GM12878 (cell line): ENCODE measurements at regions not wholly inside any gene's neighbourhood (a gene's known extent, or its start where the extent isn't known, plus 50 kb on each side); places are given as distances from the start of the nearest gene placed in this dataset.
A peak's percentile ranks its signal among the peaks of the same experiment; 100 is the strongest.

Experiments used
- ATAC-seq: fragments of 200-7000 bp; cut with Tn5 transposase; 3 replicates; pipeline ENCODE4 v1.9.1; 2020; ENCODE audit warnings: mild to moderate bottlenecking, moderate library complexity
- BruUV-seq: library from RNA; stranded (reverse); fragments of 400-500 nt; replicated peaks from 2 replicates; lab custom pipeline; 2021; lab: Mats Ljungman, UMichigan
- CTCF ChIA-PET: fragments of 300-600 bp; sonication (Branson Sonifier 250); formaldehyde crosslinking; extraction: SDS; loops from one replicate; lab custom pipeline; 2021; ENCODE audit warnings: inconsistent platforms; lab: Yijun Ruan, JAX
- POLR2A ChIA-PET: fragments of 350-600 bp; formaldehyde crosslinking; extraction: SDS; loops from one replicate; lab custom pipeline; 2021; ENCODE audit warnings: inconsistent platforms; lab: Charles Lee
- RAD21 ChIA-PET: fragments of 300-600 bp; sonication (Branson Sonifier 250); formaldehyde crosslinking; loops from one replicate; lab custom pipeline; 2023; ENCODE audit warnings: antibody characterized with exemption; ENCODE audit not compliant: unreplicated experiment; lab: Charles Lee
- SMC1A ChIA-PET: fragments of 300-600 bp; sonication (Branson Sonifier 250); formaldehyde crosslinking; loops from one replicate; lab custom pipeline; 2023; ENCODE audit not compliant: unreplicated experiment, uncharacterized antibody; lab: Charles Lee
- DNase-seq: peaks from one replicate; pipeline ENCODE4 v3.0.0-alpha.2; 2011; ENCODE audit warnings: low read depth, low spot score
- FAIRE-seq: peaks from 3 replicates; lab custom pipeline; 2011; peaks lifted over from hg19 to GRCh38; lab: Jason Lieb, UNC
- H2AFZ ChIP-seq: 2 replicates; pipeline ENCODE4 v1.6.0; 2011; ENCODE audit warnings: low read depth, low read length, control low read depth; ENCODE audit not compliant: control insufficient read depth
- H3K27ac ChIP-seq: 2 replicates; pipeline ENCODE4 v1.5.1; 2011; ENCODE audit warnings: control low read depth; ENCODE audit not compliant: control insufficient read depth, insufficient read depth
- H3K27me3 ChIP-seq, 2 experiments: replicated peaks in 1 of 2; 2 replicates each; pipeline versions ENCODE4 v1.6.0 to v1.6.1; 2011; ENCODE audit warnings: low read length in 1 of 2; ENCODE audit not compliant: control insufficient read depth in 2 of 2, insufficient read depth in 2 of 2
- H3K36me3 ChIP-seq, 2 experiments: 2 replicates each; pipeline ENCODE4 v1.5.1; 2011; ENCODE audit warnings: low read length in 1 of 2; ENCODE audit not compliant: control insufficient read depth in 2 of 2, insufficient read depth in 2 of 2
- H3K4me1 ChIP-seq: 2 replicates; pipeline ENCODE4 v1.6.1; 2011; ENCODE audit warnings: mild to moderate bottlenecking, low read length, moderate library complexity, mixed read lengths; ENCODE audit not compliant: control insufficient read depth, insufficient read depth
- H3K4me2 ChIP-seq: 2 replicates; pipeline ENCODE4 v1.6.0; 2011; ENCODE audit warnings: control low read depth; ENCODE audit not compliant: control insufficient read depth, insufficient read depth
- H3K4me3 ChIP-seq: fragments of 200-600 bp; sonication (generic); 2 replicates; pipeline ENCODE4 v1.5.1; 2016
- H3K79me2 ChIP-seq: 2 replicates; pipeline ENCODE4 v1.6.0; 2011; ENCODE audit warnings: low read length; ENCODE audit not compliant: control insufficient read depth, insufficient read depth
- H3K9ac ChIP-seq: 2 replicates; pipeline ENCODE4 v1.8.0; 2011; ENCODE audit warnings: low read length, control low read depth, mixed read lengths; ENCODE audit not compliant: control insufficient read depth, insufficient read depth
- H3K9me3 ChIP-seq: replicated peaks from 3 replicates; pipeline ENCODE4 v1.5.1; 2011; ENCODE audit warnings: mild to moderate bottlenecking, low read length; ENCODE audit not compliant: control insufficient read depth, insufficient read depth
- H4K20me1 ChIP-seq: 2 replicates; pipeline ENCODE4 v1.6.0; 2011; ENCODE audit not compliant: control insufficient read depth, insufficient read depth
- SPI1 ChIP-seq: IDR thresholded peaks from 2 replicates; pipeline ENCODE4 v1.6.1; 2011; ENCODE audit warnings: low read depth, mild to moderate bottlenecking, low read length, moderate library complexity, borderline replicate concordance; ENCODE audit not compliant: insufficient read depth
- SREBF2 ChIP-seq: IDR thresholded peaks from 2 replicates; pipeline ENCODE4 v1.6.1; 2012; ENCODE audit warnings: mild to moderate bottlenecking, low read length
- in situ Hi-C: fragments of 300-500 bp; cut with MboI; formaldehyde crosslinking; loops from 9 replicates; pipeline ENCODE4 v1.14.3; 2018; ENCODE audit warnings: mixed read lengths
- intact Hi-C: fragments of 100-400 bp; cut with micrococcal nuclease; formaldehyde crosslinking; loops from one replicate; pipeline ENCODE4 v1.14.2; 2022; ENCODE audit not compliant: unreplicated experiment
- TF ChIP-seq, protein P1 (sequence below): IDR thresholded peaks from 2 replicates; pipeline ENCODE4 v1.6.1; 2012; ENCODE audit warnings: improper control_type of control experiment, low read depth, low read length; ENCODE audit not compliant: insufficient replicate concordance

DNA sequence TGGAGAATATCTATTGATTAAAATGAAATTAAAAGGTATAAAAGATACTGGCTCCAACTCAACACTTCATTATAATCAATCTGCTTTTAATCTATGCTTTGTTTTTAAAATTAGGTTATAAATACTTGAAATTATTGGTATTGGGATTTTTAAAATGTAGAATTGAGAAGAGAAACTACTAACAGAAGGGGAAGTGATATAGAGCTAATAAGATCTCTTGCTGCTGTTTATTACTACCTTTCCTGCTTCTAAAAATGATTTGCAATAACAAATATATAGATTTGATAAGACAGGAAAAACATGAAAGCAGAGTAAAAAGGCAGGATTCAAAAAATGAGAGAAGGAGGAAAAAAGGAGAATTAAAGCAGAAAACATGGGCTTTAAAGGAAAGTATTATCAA, 209.3 kb upstream of the NREP start:
- no peaks in the 10 kb centered on the region for H3K79me2 ChIP-seq
- CTCF ChIA-PET: interaction anchor here (0.6 kb wide), 1 partner anchor 144 kb away, joined by 3 read pairs; no protein-coding TSS in a partner anchor
- H3K27me3 ChIP-seq: no peaks in the 10 kb centered on the region
- H3K4me3 ChIP-seq: no peak overlapping the region
- no peaks in the 10 kb centered on the region; the same call in 2 of the 3 replicates for H3K9me3 ChIP-seq
- peak; percentile 50; the same call in 1 of the 2 replicates for TF ChIP-seq SPI1
- TF ChIP-seq SREBF2: no peak
- TF ChIP-seq, protein P1, sequence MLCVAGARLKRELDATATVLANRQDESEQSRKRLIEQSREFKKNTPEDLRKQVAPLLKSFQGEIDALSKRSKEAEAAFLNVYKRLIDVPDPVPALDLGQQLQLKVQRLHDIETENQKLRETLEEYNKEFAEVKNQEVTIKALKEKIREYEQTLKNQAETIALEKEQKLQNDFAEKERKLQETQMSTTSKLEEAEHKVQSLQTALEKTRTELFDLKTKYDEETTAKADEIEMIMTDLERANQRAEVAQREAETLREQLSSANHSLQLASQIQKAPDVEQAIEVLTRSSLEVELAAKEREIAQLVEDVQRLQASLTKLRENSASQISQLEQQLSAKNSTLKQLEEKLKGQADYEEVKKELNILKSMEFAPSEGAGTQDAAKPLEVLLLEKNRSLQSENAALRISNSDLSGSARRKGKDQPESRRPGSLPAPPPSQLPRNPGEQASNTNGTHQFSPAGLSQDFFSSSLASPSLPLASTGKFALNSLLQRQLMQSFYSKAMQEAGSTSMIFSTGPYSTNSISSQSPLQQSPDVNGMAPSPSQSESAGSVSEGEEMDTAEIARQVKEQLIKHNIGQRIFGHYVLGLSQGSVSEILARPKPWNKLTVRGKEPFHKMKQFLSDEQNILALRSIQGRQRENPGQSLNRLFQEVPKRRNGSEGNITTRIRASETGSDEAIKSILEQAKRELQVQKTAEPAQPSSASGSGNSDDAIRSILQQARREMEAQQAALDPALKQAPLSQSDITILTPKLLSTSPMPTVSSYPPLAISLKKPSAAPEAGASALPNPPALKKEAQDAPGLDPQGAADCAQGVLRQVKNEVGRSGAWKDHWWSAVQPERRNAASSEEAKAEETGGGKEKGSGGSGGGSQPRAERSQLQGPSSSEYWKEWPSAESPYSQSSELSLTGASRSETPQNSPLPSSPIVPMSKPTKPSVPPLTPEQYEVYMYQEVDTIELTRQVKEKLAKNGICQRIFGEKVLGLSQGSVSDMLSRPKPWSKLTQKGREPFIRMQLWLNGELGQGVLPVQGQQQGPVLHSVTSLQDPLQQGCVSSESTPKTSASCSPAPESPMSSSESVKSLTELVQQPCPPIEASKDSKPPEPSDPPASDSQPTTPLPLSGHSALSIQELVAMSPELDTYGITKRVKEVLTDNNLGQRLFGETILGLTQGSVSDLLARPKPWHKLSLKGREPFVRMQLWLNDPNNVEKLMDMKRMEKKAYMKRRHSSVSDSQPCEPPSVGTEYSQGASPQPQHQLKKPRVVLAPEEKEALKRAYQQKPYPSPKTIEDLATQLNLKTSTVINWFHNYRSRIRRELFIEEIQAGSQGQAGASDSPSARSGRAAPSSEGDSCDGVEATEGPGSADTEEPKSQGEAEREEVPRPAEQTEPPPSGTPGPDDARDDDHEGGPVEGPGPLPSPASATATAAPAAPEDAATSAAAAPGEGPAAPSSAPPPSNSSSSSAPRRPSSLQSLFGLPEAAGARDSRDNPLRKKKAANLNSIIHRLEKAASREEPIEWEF: peak; percentile 31
- no peaks in the 10 kb centered on the region for H4K20me1 ChIP-seq
- no peaks in the 10 kb centered on the region for H3K36me3 ChIP-seq
- FAIRE-seq: no peak
- no peak overlapping the region for H3K9ac ChIP-seq
- POLR2A ChIA-PET: no interaction called here
- in situ Hi-C loops: no loop called here
- no peak for DNase-seq
- intact Hi-C loops: no loop called here
- no peaks in the 10 kb centered on the region; the same call in 1 of the 2 replicates for H3K4me1 ChIP-seq
- H2AFZ ChIP-seq: no peak overlapping the region
- ATAC-seq: peak; percentile 57
- SMC1A ChIA-PET: interaction anchor here (0.6 to 2.3 kb wide), 3 partner anchors 11 to 747 kb away, joined by 3 to 8 read pairs (median 3); no protein-coding TSS in a partner anchor
- no peak overlapping the region for H3K4me2 ChIP-seq
- BruUV-seq: no TSS peak
- RAD21 ChIA-PET: interaction anchor here (1.1 to 2.5 kb wide), 3 partner anchors 10 to 180 kb away, joined by 3 to 6 read pairs (median 4); no protein-coding TSS in a partner anchor
- no peak overlapping the region for H3K27ac ChIP-seq
